KMS-11 (cell line): ENCODE measurements at regions not wholly inside any gene's neighbourhood (a gene's known extent, or its start where the extent isn't known, plus 50 kb on each side); places are given as distances from the start of the nearest gene placed in this dataset.

Experiments used
- H2AFZ ChIP-seq: fragments of 200-600 bp; sonication (generic); 2 replicates; pipeline ENCODE4 v1.6.1; 2016; ENCODE audit warnings: antibody characterized with exemption, mixed run types, low read depth
- H3K27ac ChIP-seq: fragments of 200-600 bp; sonication (generic); 2 replicates; pipeline ENCODE4 v1.6.1; 2016; ENCODE audit warnings: mild to moderate bottlenecking, mixed run types
- H3K27me3 ChIP-seq: fragments of 200-600 bp; sonication (generic); 2 replicates; pipeline ENCODE4 v1.6.1; 2017; ENCODE audit warnings: mild to moderate bottlenecking, low read depth, mixed run types, moderate library complexity; ENCODE audit not compliant: insufficient read depth
- H3K36me3 ChIP-seq: fragments of 200-600 bp; sonication (generic); 2 replicates; pipeline ENCODE4 v1.6.1; 2017; ENCODE audit warnings: mild to moderate bottlenecking, mixed run types; ENCODE audit not compliant: insufficient read depth
- H3K4me1 ChIP-seq: fragments of 200-600 bp; sonication (generic); 2 replicates; pipeline ENCODE4 v1.6.1; 2016; ENCODE audit warnings: mild to moderate bottlenecking, low read depth, mixed run types; ENCODE audit not compliant: poor library complexity, severe bottlenecking
- H3K4me2 ChIP-seq: fragments of 200-600 bp; sonication (generic); 2 replicates; pipeline ENCODE4 v1.7.0; 2016; ENCODE audit warnings: mild to moderate bottlenecking, mixed run types
- H3K4me3 ChIP-seq: fragments of 200-600 bp; sonication (generic); IDR thresholded peaks from 2 replicates; pipeline ENCODE4 v1.6.1; 2017; ENCODE audit warnings: low read depth, low read length, mixed read lengths; ENCODE audit not compliant: insufficient read depth
- H3K79me2 ChIP-seq: fragments of 200-600 bp; sonication (generic); 2 replicates; pipeline ENCODE4 v1.6.1; 2016; ENCODE audit warnings: low read depth, mixed run types; ENCODE audit not compliant: insufficient read depth
- H3K9ac ChIP-seq: fragments of 200-600 bp; sonication (generic); 2 replicates; pipeline ENCODE4 v1.6.1; 2016; ENCODE audit warnings: mild to moderate bottlenecking, mixed run types
- H4K20me1 ChIP-seq: fragments of 200-600 bp; sonication (generic); 2 replicates; pipeline ENCODE4 v1.6.1; 2016; ENCODE audit warnings: mild to moderate bottlenecking, mixed run types; ENCODE audit not compliant: insufficient read depth
- CTCF ChIP-seq: fragments of 200-600 bp; sonication (generic); conservative IDR thresholded peaks from 2 replicates; pipeline ENCODE4 v1.6.1; 2017; ENCODE audit warnings: low read depth, mild to moderate bottlenecking, antibody characterized with exemption, low read length, moderate library complexity, mixed read lengths

DNA sequence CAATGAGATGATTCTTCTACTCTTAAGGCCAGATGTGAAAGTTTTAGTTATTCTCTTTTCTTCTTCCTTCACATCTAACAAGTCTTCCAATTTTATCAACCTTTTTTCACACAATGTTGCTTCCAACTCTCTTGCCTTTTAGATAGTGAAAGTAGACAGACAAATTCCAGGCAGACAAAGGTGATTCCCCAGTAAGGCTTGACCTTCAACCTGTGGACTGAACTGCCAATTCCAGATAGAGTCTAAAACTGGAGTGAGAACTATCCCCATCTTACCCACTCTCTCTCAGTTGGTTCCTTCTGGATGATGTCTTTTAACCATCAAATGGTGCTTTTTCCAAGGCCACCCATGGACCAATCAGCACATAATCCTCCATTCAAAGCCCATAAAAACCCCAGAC lies 159.0 kb downstream of the NSUN3 start:
- H3K4me1 ChIP-seq: no peaks in the 10 kb centered on the region
- TF ChIP-seq CTCF: no peak
- H3K4me2 ChIP-seq: no peak overlapping the region
- no peak overlapping the region for H3K4me3 ChIP-seq
- no peaks in the 10 kb centered on the region for H3K79me2 ChIP-seq
- no peak overlapping the region for H2AFZ ChIP-seq
- no peaks in the 10 kb centered on the region for H3K36me3 ChIP-seq
- H3K27ac ChIP-seq: no peak overlapping the region
- H3K27me3 ChIP-seq: no peaks in the 10 kb centered on the region
- no peaks in the 10 kb centered on the region for H4K20me1 ChIP-seq
- H3K9ac ChIP-seq: no peak overlapping the region

DNA sequence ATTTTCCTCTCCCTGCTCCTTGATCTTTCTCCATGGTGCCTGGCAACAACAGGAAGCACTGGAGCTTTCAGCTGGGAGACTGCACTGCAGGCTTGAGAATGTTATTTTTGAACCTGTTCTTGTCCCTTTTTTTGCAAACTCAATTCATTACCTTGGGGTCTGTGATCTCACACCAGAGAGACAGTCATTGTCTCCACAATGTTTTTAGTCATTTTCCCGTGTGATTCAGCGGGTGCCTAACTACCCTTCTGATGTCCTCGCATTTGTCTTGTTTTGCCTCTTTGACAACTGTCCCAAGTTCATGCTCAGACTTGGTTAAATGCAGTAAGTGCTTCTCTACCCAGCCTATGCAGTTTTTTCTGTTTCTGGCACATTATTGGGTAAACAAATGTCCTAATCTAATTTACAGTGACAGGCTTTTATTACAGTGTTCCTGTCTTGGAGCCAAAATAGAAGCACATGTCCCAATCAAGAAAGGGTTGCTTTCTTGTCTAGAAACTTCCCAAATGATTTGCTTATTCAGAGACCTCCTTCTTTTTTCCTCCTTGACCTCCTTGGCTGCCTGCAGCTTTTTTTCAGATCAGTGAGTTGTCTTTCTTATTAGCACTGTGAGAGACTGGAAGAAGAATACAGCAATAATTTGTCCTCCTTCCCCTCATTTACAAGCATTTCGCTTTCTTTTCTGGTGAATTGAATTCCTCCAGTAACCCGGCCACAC lies 162.4 kb downstream of the NSUN3 start:
- TF ChIP-seq CTCF: no peak
- Histone ChIP-seq H3K27me3 (no peaks in the 10 kb centered on the region), H3K4me3 (no peak overlapping the region), H3K79me2 (no peaks in the 10 kb centered on the region), H3K4me1 (no peaks in the 10 kb centered on the region), H3K9ac (no peak overlapping the region), H3K27ac (no peak overlapping the region), H4K20me1 (no peaks in the 10 kb centered on the region), H3K4me2 (no peak overlapping the region), H2AFZ (no peak overlapping the region), H3K36me3 (no peaks in the 10 kb centered on the region)

- TF ChIP-seq CTCF: no peak
- Histone ChIP-seq H3K4me1 (no peaks in the 10 kb centered on the region), H3K27ac (no peak overlapping the region), H4K20me1 (no peaks in the 10 kb centered on the region), H3K36me3 (no peaks in the 10 kb centered on the region), H3K4me2 (no peak overlapping the region), H3K27me3 (no peaks in the 10 kb centered on the region), H3K9ac (no peak overlapping the region), H3K79me2 (no peaks in the 10 kb centered on the region), H3K4me3 (no peak overlapping the region), H2AFZ (no peak overlapping the region)
Measured at GRCh38 chr3:94226078-94226477, 163.2 kb downstream of the NSUN3 start.

DNA sequence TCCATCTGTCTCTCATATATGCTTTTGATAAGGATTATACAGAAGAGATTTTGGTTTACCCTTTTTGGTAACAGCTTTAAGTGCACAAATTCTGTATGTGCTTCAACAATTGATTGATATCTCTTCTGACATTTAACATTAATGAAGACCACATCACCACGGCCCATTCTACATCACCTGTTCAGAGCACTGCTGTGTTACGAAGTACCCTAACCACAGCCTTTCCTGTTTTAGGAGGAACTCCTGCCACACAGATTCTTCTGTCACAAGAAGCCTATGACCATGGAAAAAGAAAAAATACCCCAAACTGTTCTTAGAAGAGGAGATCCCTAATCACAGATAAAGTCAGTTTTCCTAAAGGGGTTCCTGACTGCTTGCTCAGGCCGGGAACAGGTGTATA lies 170.1 kb downstream of the NSUN3 start:
- Histone ChIP-seq H3K9ac (no peak overlapping the region), H4K20me1 (no peaks in the 10 kb centered on the region), H2AFZ (no peak overlapping the region), H3K27me3 (no peaks in the 10 kb centered on the region), H3K4me1 (no peaks in the 10 kb centered on the region), H3K27ac (no peak overlapping the region), H3K36me3 (no peaks in the 10 kb centered on the region), H3K4me2 (no peak overlapping the region), H3K79me2 (no peaks in the 10 kb centered on the region), H3K4me3 (no peak overlapping the region)
- no peak for TF ChIP-seq CTCF
